HG02885 (cell line): ENCODE measurements at regions not wholly inside any gene's neighbourhood (a gene's known extent, or its start where the extent isn't known, plus 50 kb on each side); places are given as distances from the start of the nearest gene placed in this dataset.

ENCODE experiments used
- ATAC-seq: cut with Tn5 transposase; IDR thresholded peaks from one replicate; pipeline ENCODE4 v1.9.1; 2021; ENCODE audit warnings: mild to moderate bottlenecking; ENCODE audit not compliant: unreplicated experiment, poor library complexity

- peak; percentile 61 for ATAC-seq
These were observed 435.7 kb upstream of the CADM1 start for GRCh38 chr11:115939731-115940421.

- no peak for ATAC-seq
These were observed 435.0 kb upstream of the CADM1 start for GRCh38 chr11:115939104-115939730.

GRCh38 chr11:115933564-115933963 is 429.3 kb upstream of the CADM1 start:
- no peak for ATAC-seq

DNA sequence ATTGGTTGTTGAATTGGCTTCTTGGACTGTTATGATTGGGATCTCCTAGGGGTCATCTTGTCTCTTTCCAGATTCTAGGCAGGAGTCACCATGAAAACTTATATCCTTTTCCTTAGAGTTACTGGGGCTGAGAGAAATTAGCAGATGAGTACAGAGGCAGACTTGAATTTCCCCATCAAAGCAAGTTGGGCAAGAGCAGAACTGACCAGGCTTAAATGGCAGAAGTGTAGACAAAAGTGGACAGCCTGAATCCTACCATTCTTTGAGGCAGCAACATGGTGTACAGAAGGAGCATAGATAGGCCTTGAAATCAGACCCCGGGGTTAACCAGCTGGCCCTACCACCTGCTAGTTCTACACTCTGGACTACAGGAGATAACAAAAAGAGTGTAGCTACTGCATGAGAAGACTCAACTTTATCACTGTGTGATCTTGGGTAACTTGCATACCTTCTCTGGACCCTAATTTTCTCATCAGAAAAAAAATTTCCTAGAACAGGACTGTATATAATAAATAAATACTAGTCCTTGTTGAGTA is 427.4 kb upstream of the CADM1 start:
- ATAC-seq: no peak

GRCh38 chr11:115930886-115931547 is 426.8 kb upstream of the CADM1 start:
- peak; percentile 41 for ATAC-seq

DNA sequence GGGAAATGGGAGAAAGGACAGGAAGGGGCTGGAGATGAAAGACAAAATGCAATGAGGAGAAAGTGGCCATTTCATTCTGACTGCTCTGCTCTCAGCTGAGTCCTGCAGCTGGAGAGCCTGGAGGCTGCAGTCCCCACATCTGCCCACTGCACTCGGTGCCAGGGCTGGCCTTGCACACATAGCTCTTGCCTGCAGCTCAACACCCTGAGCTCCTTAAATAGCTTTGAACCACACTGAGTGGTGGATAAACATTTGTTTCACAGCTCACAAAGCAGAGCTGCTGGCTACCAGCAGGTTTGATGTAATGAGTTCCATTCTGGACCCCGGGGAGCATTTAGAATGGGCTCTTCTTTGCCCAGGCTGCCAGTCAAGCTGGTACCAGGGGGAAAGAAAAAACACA is 426.1 kb upstream of the CADM1 start:
- no peak for ATAC-seq

GRCh38 chr11:115929618-115930129 is 425.5 kb upstream of the CADM1 start:
- ATAC-seq: peak; percentile 17

DNA sequence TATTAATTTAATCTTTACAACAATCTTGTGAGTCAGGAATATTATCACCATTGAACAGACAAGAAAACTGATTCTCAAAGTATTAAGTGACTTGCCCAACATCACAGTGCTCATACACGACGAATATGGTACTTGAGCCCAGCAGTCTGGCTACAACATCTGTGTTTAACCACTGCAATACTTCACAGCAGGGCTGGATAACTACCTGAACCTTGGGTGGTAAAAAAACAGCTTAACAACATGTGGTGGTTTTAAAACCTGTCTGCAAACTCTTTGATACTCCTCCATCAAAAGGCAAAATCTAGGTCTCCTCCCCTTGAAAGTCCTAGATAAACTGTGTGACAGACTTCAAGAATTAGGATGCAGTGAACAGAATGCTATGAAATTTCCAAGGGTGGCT is 424.6 kb upstream of the CADM1 start:
- no peak for ATAC-seq

GRCh38 chr11:115927823-115928329 is 423.7 kb upstream of the CADM1 start:
- ATAC-seq: peak; percentile 41

- ATAC-seq: no peak
These were observed 422.4 kb upstream of the CADM1 start for GRCh38 chr11:115926601-115927000.

DNA sequence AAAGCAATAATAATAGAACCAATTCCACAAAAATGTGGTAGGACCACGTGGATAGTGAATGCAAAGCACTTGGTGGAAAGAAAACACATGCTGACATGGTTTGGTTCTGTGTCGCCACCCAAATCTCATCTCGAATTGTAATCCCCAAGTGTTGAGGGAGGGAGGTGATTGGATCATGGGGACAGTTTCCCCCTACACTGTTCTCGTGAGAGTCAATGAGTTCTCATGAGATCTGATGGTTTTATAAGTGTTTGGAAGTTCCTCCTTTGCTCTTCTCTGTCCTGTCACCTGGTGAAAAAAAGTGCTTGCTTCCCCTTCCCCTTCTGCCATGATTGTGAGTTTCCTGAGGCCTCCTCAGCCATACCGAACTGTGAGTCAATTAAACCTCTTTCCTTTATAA is 421.9 kb upstream of the CADM1 start:
- ATAC-seq: no peak

DNA sequence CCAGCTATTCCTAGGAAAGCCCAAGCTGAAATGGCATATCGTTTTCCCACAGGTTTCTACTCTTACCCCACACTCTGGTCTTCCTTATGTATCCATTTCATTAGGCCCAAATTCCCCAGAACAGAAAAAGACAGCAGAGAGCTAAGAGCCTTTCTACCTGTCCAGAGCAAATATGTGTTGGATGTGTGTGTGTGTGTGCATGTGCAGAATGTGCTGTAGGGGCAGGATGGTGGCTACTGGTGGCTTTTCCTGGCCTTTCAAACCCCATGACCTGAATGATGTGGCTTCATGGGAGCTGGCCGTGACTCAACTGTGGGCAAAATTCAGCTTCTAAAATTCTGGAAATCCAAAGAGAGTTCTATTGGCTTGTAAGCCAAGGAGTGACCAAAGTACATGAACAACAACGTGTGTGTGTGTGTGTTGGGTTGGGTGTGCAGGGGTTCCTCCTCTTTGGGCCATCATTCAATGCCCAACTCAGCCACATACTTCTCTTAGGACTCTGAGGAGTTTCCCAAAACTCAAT is 421.4 kb upstream of the CADM1 start:
- no peak for ATAC-seq

- peak; percentile 86 for ATAC-seq
These were observed 420.7 kb upstream of the CADM1 start for GRCh38 chr11:115924744-115925567.

DNA sequence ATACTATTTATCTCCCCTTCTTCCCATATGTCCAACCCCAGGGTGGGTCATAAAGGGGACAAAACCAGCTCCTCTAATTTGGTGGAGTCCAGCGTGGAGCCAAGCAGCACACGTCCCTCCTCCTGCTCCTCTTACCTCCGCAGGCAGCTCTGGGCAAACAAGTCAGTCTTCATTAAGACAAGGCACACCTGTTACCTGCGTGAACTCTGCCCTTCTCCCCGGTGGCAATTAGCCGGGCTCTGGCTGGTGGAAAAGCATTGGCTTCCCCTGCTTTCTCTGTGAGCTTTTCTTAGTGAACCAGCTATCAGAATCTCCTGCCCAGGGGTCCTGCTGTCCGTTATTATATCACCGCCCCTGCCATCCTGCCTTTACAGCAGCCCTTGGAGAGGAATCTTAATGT is 418.7 kb upstream of the CADM1 start:
- no peak for ATAC-seq

- ATAC-seq: no peak
These were observed 417.8 kb upstream of the CADM1 start for GRCh38 chr11:115921986-115922385.

DNA sequence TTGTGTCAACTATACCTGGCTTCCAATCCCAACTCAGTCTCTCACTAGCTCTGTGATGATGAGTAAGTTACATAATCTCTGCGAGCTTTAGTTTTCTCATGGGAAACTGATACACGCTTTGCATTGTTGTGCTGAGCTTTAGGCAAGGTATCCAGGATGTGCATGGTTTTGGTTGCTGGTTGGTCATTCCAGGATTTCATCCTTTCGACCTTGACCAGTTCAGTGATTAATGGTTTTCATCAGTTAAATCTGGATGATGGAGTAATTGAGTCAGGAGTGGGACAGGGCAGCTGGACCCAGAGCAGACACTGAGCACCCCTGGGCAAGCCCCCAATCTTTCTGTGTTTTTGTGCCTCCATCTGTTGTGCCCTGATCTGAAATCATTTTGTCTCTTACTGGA is 417.3 kb upstream of the CADM1 start:
- ATAC-seq: no peak

DNA sequence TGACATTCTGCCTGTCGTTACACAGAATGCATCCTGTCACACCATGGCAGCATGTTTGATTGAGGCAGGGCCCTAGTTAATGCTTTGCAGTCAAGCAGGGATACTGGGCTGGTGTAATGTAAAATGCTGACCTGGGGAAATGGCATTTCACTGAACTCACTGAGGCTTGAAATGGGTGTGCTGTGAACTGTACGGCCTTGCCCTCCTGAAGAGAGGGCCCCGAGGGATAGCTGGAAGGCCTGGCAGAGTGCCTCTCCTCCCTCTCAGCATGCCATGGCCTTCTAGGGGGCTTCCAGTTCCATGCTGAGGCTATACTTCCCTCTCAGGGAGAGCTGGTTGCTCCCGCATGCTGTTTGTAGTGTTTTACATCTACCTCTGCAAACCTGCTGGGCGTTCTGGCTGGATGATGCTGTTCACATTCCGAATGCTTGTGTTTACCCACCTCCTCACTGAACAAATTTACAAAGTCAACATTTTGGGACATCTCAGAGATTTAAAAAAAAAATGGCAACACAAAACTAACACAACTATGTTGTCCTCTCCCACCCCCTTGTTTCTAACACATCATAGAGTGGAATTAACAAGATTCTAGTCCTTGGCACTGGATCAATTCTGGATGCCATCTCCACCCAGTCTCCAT is 416.7 kb upstream of the CADM1 start:
- no peak for ATAC-seq

DNA sequence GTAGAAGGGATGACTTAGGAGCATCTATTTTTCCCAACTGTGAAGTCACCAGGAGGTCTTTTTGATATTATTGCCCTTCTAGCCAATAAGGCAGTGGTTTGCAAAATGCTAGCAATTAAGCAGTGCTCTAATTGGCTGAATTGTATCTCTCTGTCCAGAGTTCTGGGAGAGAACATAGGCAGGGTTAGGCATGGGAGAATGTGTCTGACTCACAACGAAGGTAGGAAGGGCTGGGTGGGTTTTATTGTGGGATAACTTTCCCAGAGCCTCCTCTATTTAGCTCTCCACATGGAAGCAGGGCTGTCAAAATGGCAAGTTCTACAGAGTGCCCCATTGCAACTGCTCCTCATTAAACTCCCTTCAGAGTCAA is 415.9 kb upstream of the CADM1 start:
- ATAC-seq: peak; percentile 5

DNA sequence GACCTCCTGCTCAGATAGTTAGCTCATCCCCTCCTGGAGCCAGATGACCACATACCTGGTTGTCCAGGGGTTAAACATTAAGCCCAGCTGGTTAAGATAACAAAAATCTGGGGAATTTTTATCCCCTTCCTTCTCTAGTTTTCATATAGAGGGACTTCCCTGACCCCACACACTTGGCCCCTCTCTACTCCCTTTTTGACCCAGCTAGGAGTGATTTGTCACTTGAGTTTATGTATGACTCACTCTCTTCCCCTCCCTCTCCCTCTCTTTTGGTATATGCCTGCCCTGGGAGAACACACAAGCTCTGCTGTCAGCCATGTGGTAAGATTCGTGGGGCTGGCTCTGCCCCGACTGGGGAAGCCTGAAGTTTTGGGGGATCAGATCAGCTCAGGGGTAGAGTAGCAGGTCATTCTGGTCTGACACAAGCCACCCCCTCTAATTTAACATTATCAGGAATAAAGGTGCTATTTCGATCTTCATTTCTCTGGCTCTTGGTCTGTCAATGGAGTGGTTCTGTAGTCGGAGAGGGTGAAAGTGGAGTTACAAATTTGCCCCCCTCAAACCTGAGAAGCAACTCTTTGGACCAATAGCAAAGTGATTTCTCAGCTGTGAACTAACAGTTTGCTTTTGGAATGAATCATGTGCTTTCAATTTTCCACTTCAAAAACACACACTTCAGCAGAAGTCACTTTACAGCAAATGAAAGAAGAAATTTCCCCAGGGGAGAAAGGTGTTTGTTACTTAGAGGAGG is 415.3 kb upstream of the CADM1 start:
- peak; percentile 72 for ATAC-seq
